A673 (cell line): ENCODE measurements at regions not wholly inside any gene's neighbourhood (a gene's known extent, or its start where the extent isn't known, plus 50 kb on each side); places are given as distances from the start of the nearest gene placed in this dataset.

Experiments used
- CTCF ChIP-seq: fragments of 300-800, 200-600 bp; sonication (generic); conservative IDR thresholded peaks from 2 replicates; pipeline ENCODE4 v1.5.1; 2017; ENCODE audit warnings: low read depth, mild to moderate bottlenecking, antibody characterized with exemption, low read length, moderate library complexity, mixed read lengths
- EZH2 ChIP-seq: fragments of 200-600 bp; sonication (generic); IDR thresholded peaks from 2 replicates; pipeline ENCODE4 v1.6.1; 2017; ENCODE audit warnings: borderline replicate concordance, low read depth, mild to moderate bottlenecking, mixed read lengths, antibody characterized with exemption, low read length; ENCODE audit not compliant: poor library complexity, severe bottlenecking

- no peak for TF ChIP-seq CTCF
- TF ChIP-seq EZH2, result no peak
These were observed 150.7 kb upstream of the MLN start for GRCh38 chr6:33954453-33954852.
